Mesenchymal stem cell (in vitro differentiated cells and primary cell): ENCODE measurements at regions not wholly inside any gene's neighbourhood (a gene's known extent, or its start where the extent isn't known, plus 50 kb on each side); places are given as distances from the start of the nearest gene placed in this dataset.

ENCODE experiments used
- DNase-seq: peaks from one replicate; pipeline ENCODE4 v3.0.0-alpha.2; 2013
- H2AFZ ChIP-seq: one replicate; pipeline ENCODE4 v1.6.1; 2013; ENCODE audit warnings: low read depth, mild to moderate bottlenecking, control low read depth, inconsistent platforms, low read length, moderate library complexity
- H2AK5ac ChIP-seq: 2 replicates; pipeline ENCODE4 v1.6.1; 2013; ENCODE audit warnings: low read length, moderate library complexity, mild to moderate bottlenecking, inconsistent platforms; ENCODE audit not compliant: severe bottlenecking
- H2BK120ac ChIP-seq: one replicate; pipeline ENCODE4 v1.6.1; 2013; ENCODE audit warnings: low read depth, mild to moderate bottlenecking, inconsistent platforms, low read length, moderate library complexity
- H2BK12ac ChIP-seq, 2 experiments: one replicate each; pipeline ENCODE4 v1.6.1; 2013; ENCODE audit warnings: inconsistent platforms in 2 of 2, low read length in 2 of 2, mild to moderate bottlenecking in 2 of 2, moderate library complexity in 2 of 2, control low read depth in 1 of 2
- H2BK15ac ChIP-seq: one replicate; pipeline ENCODE4 v1.6.1; 2013; ENCODE audit warnings: mild to moderate bottlenecking, low read depth, inconsistent platforms; ENCODE audit not compliant: poor library complexity, severe bottlenecking
- H2BK5ac ChIP-seq: 2 replicates; pipeline ENCODE4 v1.6.1; 2013; ENCODE audit warnings: low read depth, mild to moderate bottlenecking, low read length, control low read depth, inconsistent platforms; ENCODE audit not compliant: poor library complexity, severe bottlenecking
- H3K14ac ChIP-seq, 2 experiments: one replicate each; pipeline ENCODE4 v1.6.1; 2013; ENCODE audit warnings: inconsistent platforms in 2 of 2, low read length in 2 of 2, control low read depth in 1 of 2, mild to moderate bottlenecking in 1 of 2, moderate library complexity in 1 of 2
- H3K18ac ChIP-seq, 2 experiments: one replicate each; pipeline ENCODE4 v1.6.1; 2013; ENCODE audit warnings: inconsistent platforms in 2 of 2, low read length in 2 of 2, control low read depth in 1 of 2, low read depth in 1 of 2, mild to moderate bottlenecking in 1 of 2
- H3K23ac ChIP-seq, 2 experiments: one replicate each; pipeline ENCODE4 v1.6.1; 2013; ENCODE audit warnings: inconsistent platforms in 2 of 2, low read length in 2 of 2, mild to moderate bottlenecking in 2 of 2, moderate library complexity in 2 of 2, control low read depth in 1 of 2
- H3K27ac ChIP-seq: 2 replicates; pipeline ENCODE4 v1.5.1; 2013; ENCODE audit warnings: mild to moderate bottlenecking, moderate library complexity, low read length, control low read depth, inconsistent platforms; ENCODE audit not compliant: poor library complexity, severe bottlenecking
- H3K27me3 ChIP-seq, 2 experiments: 2 replicates each; pipeline versions ENCODE4 v1.6.1 to v1.7.0; 2013; ENCODE audit warnings: low read length in 2 of 2, mild to moderate bottlenecking in 2 of 2, moderate library complexity in 2 of 2, control low read depth in 1 of 2, inconsistent platforms in 1 of 2; ENCODE audit not compliant: control insufficient read depth in 1 of 2, insufficient read depth in 1 of 2
- H3K36me3 ChIP-seq, 2 experiments: 2 replicates each; pipeline versions ENCODE4 v1.6.1 to v1.7.0; 2013; ENCODE audit warnings: low read length in 2 of 2, control low read depth in 1 of 2, inconsistent platforms in 1 of 2, low read depth in 1 of 2, mild to moderate bottlenecking in 1 of 2; ENCODE audit not compliant: insufficient read depth in 2 of 2, control insufficient read depth in 1 of 2
- H3K4ac ChIP-seq, 2 experiments: one replicate each; pipeline ENCODE4 v1.6.1; 2013; ENCODE audit warnings: inconsistent platforms in 2 of 2, low read length in 2 of 2, mild to moderate bottlenecking in 2 of 2, moderate library complexity in 2 of 2, control low read depth in 1 of 2, low read depth in 1 of 2
- H3K4me1 ChIP-seq: 2 replicates; pipeline ENCODE4 v1.6.1; 2013; ENCODE audit warnings: low read depth, low read length, control low read depth; ENCODE audit not compliant: control insufficient read depth, insufficient read depth
- H3K4me2 ChIP-seq: 2 replicates; pipeline ENCODE4 v1.6.1; 2013; ENCODE audit warnings: low read length, mild to moderate bottlenecking, inconsistent platforms; ENCODE audit not compliant: poor library complexity, severe bottlenecking
- H3K4me3 ChIP-seq, 2 experiments: 2 replicates each; pipeline versions ENCODE4 v1.5.1 to v1.7.0; 2013; ENCODE audit warnings: low read length in 2 of 2, mild to moderate bottlenecking in 2 of 2, control low read depth in 1 of 2, low read depth in 1 of 2; ENCODE audit not compliant: insufficient read depth in 1 of 2
- H3K79me1 ChIP-seq: replicated peaks from 2 replicates; pipeline ENCODE4 v1.6.1; 2013; ENCODE audit warnings: mild to moderate bottlenecking, control low read depth, low read length, inconsistent platforms; ENCODE audit not compliant: poor library complexity, severe bottlenecking
- H3K9ac ChIP-seq: 2 replicates; pipeline ENCODE4 v1.7.0; 2013; ENCODE audit warnings: mild to moderate bottlenecking, low read length, moderate library complexity
- H3K9me3 ChIP-seq: 2 replicates; pipeline ENCODE4 v1.7.0; 2013; ENCODE audit warnings: mild to moderate bottlenecking, low read length; ENCODE audit not compliant: control insufficient read depth
- H4K8ac ChIP-seq: one replicate; pipeline ENCODE4 v1.6.1; 2013; ENCODE audit warnings: inconsistent platforms, mild to moderate bottlenecking, low read length, moderate library complexity
- H4K91ac ChIP-seq: one replicate; pipeline ENCODE4 v1.6.1; 2013; ENCODE audit warnings: mild to moderate bottlenecking, low read length, inconsistent platforms
- WGBS: methylation state at CpG from one replicate; pipeline ENCODE4 v1.1.7; 2013; ENCODE audit warnings: mixed read lengths; 5-methylcytosine and 5-hydroxymethylcytosine counted together

DNA sequence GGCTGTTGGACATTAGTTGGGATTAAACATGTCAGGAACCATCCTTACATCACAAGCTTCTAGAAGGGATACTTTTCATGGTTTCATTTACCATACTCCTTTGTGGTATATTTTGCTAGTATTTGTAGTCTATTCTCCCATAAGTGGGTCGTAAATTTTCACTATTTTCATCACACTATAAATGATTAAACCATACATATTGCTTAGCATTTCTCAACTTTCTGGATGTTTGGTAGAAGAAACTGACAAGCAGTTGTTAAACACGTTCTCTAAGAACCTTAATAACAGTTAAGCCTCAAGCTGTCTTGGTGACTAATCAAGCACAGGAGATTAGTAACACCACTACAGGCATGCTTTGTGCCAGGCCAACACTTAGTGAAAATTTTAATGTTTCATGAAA, 375.5 kb downstream of the NAF1 start:
- no peak overlapping the region for H3K14ac ChIP-seq
- no peak overlapping the region for H2AK5ac ChIP-seq
- H3K4ac ChIP-seq = no peak overlapping the region
- H4K91ac ChIP-seq = no peak overlapping the region
- no peak overlapping the region for H3K23ac ChIP-seq
- no peaks in the 10 kb centered on the region for H3K4me1 ChIP-seq
- no peak overlapping the region for H2BK12ac ChIP-seq
- no peak overlapping the region for H4K8ac ChIP-seq
- no peak overlapping the region for H2BK120ac ChIP-seq
- no peak overlapping the region for H3K27ac ChIP-seq
- H2AFZ ChIP-seq = no peak overlapping the region
- no peak for DNase-seq
- no peaks in the 10 kb centered on the region for H3K79me1 ChIP-seq
- H3K36me3 ChIP-seq = no peaks in the 10 kb centered on the region
- no peak overlapping the region for H2BK5ac ChIP-seq
- no peak overlapping the region for H3K4me3 ChIP-seq
- H2BK15ac ChIP-seq = no peak overlapping the region
- no peaks in the 10 kb centered on the region for H3K9me3 ChIP-seq
- no peaks in the 10 kb centered on the region for H3K27me3 ChIP-seq
- H3K18ac ChIP-seq = no peak overlapping the region
- WGBS = 80% methylated on average over 2 of the region's 2 CpGs
- H3K4me2 ChIP-seq = no peak overlapping the region
- no peak overlapping the region for H3K9ac ChIP-seq

DNA sequence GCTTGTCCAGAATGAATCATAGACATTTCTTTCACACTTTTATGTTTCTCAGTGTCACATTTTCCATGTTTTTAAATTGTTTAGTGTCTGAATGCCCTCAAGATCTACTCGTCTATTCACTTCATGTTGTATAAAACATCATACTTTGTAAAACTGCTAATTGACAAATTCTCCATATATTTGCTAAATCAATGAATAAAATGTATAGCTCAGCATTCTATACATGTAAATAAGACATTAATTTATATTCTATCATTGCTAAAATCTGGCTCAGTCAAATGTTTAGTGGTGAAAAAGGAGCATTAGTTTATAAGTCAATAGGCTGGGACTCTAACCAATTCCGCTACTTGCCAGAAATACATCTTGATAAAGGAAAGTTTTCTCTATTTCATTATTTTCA, 379.6 kb downstream of the NAF1 start:
- 88% methylated on average over 1 of the region's 2 CpGs for WGBS

DNA sequence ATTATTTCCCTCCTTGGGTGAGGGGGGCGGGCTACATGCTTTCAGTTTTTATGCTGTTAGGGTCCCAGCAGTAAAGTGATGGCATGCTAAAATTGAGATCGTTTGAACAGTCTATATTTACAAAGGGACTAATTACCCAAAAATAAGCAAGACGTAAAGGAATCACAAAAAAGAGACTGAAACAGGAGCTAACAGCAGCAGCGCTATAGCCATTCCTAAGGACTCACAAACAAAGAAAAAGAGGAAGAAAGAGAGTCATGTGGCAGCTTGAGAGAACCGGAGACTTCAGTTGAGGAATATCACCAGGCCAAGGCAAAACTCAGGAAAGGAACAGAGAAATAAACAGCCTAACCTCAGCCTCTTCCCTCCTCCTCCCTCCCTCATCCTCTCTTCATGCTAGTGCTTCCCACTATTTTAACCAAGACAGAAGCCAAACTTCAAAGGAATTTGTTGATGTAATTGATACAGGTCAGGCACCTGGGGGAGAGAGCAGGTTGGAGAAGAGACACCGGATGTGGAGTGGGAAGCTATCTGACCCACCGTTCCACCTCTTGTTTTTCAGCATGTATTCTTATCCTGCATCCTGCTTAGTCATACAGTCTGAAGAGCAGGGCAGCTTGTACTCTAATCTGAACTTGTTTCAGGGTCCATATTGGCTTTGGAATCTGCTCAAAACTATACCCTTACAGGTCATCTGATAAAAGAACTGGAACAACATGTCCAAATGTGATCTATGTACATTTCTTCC, 383.7 kb downstream of the NAF1 start:
- no peak overlapping the region for H2BK5ac ChIP-seq
- H3K14ac ChIP-seq = no peak overlapping the region
- no peak overlapping the region for H4K8ac ChIP-seq
- DNase-seq = no peak
- H3K4me1 ChIP-seq = no peaks in the 10 kb centered on the region
- 59% methylated on average over 5 of the region's 7 CpGs for WGBS
- H2BK12ac ChIP-seq = no peak overlapping the region
- no peak overlapping the region for H4K91ac ChIP-seq
- H3K36me3 ChIP-seq = no peaks in the 10 kb centered on the region
- no peaks in the 10 kb centered on the region for H3K27me3 ChIP-seq
- no peak overlapping the region for H3K18ac ChIP-seq
- H3K9me3 ChIP-seq = no peaks in the 10 kb centered on the region
- H3K23ac ChIP-seq = no peak overlapping the region
- no peak overlapping the region for H2BK120ac ChIP-seq
- no peak overlapping the region for H3K4me2 ChIP-seq
- H2AK5ac ChIP-seq = no peak overlapping the region
- H3K27ac ChIP-seq = no peak overlapping the region
- no peak overlapping the region for H2BK15ac ChIP-seq
- no peaks in the 10 kb centered on the region for H3K79me1 ChIP-seq
- H2AFZ ChIP-seq = no peak overlapping the region
- no peak overlapping the region for H3K4ac ChIP-seq
- no peak overlapping the region for H3K9ac ChIP-seq
- H3K4me3 ChIP-seq = no peak overlapping the region

More for the DNA sequence above, 379.6 kb downstream of the NAF1 start:
- Histone ChIP-seq H3K18ac (no peak overlapping the region), H2BK15ac (no peak overlapping the region), H2BK12ac (no peak overlapping the region), H3K79me1 (no peaks in the 10 kb centered on the region), H2AK5ac (no peak overlapping the region), H3K27ac (no peak overlapping the region), H2BK120ac (no peak overlapping the region), H3K4me2 (no peak overlapping the region), H3K4me1 (no peaks in the 10 kb centered on the region), H4K8ac (no peak overlapping the region), H4K91ac (no peak overlapping the region), H2AFZ (no peak overlapping the region), H3K36me3 (no peaks in the 10 kb centered on the region), H3K9me3 (no peaks in the 10 kb centered on the region), H3K14ac (no peak overlapping the region), H3K4me3 (no peak overlapping the region), H2BK5ac (no peak overlapping the region), H3K9ac (no peak overlapping the region), H3K4ac (no peak overlapping the region), H3K23ac (no peak overlapping the region), H3K27me3 (no peaks in the 10 kb centered on the region)
- no peak for DNase-seq

DNA sequence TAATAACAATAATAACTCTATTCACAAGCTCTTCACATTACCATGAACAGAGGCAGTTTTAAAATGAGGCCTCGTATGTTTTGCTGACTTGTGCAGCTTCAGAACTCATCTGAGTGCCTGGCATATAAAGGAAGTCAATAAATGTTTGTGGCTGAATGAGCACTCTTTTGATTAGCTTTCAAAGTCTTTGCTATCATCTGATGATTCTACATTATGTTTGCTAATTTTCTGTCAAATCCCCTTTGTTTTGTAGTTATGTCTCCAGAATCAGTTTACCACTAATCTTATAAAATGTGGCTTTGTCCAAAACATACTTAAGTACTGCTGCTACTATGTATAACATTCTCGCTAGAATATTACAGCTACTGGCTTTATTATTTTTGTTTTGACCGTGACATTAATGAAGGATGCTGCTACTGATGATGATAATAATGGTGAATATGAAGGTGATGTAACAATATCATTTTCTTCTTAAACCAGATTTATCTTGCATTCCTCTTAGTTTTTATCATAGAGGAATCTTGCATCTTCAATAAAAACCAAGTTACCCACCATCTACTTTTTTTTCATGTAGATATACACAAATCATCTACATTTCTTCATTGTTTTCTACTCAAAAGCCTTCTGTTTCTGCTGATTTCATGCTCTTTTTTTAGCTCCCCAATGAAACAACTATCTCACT, 384.5 kb downstream of the NAF1 start:
- H3K4me2 ChIP-seq = no peak overlapping the region
- no peak overlapping the region for H4K91ac ChIP-seq
- H2BK120ac ChIP-seq = no peak overlapping the region
- H3K18ac ChIP-seq = no peak overlapping the region
- H2BK12ac ChIP-seq = no peak overlapping the region
- no peak overlapping the region for H3K27ac ChIP-seq
- H3K4me3 ChIP-seq = no peak overlapping the region
- H3K9me3 ChIP-seq = no peaks in the 10 kb centered on the region
- H3K4ac ChIP-seq = no peak overlapping the region
- H3K14ac ChIP-seq = no peak overlapping the region
- H3K27me3 ChIP-seq = no peaks in the 10 kb centered on the region
- no peak overlapping the region for H3K23ac ChIP-seq
- no peak overlapping the region for H2AK5ac ChIP-seq
- no peak overlapping the region for H2AFZ ChIP-seq
- 50% methylated on average over 1 of the region's 3 CpGs for WGBS
- no peak overlapping the region for H3K9ac ChIP-seq
- no peaks in the 10 kb centered on the region for H3K36me3 ChIP-seq
- DNase-seq = no peak
- H3K4me1 ChIP-seq = no peaks in the 10 kb centered on the region
- no peak overlapping the region for H2BK15ac ChIP-seq
- H2BK5ac ChIP-seq = no peak overlapping the region
- H3K79me1 ChIP-seq = no peaks in the 10 kb centered on the region
- no peak overlapping the region for H4K8ac ChIP-seq
